ENCODE measurements at regions not wholly inside any gene's neighbourhood (a gene's known extent, or its start where the extent isn't known, plus 50 kb on each side); places are given as distances from the start of the nearest gene placed in this dataset.
"Not testable (repeated sequence)": the region's sequence is repeated elsewhere in the genome, so short reads cannot be mapped to it uniquely, and the experiment has no call there.

GRCh38 chr6:115811541-115811940 lies 249.2 kb downstream of the FRK start:
- no peak for DNase-seq (ENCODE audit: low read depth in 2 of 2)

GRCh38 chr6:115798229-115798628 lies 262.5 kb downstream of the FRK start:
- DNase-seq (ENCODE audit: low read depth in 2 of 2): no peak

DNA sequence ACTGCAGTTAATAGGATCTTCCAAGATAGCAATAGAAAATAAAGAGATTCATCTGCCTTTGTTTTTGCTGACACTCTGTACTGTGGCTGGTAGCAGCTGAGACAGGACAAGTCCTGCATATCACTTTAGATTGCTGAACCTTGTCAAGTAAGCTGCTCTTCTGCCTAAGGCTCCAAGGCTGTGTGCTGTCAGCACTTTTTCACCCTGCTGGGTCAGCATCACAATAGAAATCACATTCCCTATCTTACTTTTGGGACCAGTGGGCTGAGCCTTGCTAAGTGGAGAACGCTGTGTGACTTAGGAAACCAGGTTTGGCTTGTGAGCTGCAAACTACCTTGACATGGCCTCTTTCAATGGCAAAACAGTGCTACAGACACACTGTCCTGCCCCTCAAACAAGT lies 263.9 kb downstream of the FRK start:
- no peak for DNase-seq (ENCODE audit: low read depth in 2 of 2)

DNA sequence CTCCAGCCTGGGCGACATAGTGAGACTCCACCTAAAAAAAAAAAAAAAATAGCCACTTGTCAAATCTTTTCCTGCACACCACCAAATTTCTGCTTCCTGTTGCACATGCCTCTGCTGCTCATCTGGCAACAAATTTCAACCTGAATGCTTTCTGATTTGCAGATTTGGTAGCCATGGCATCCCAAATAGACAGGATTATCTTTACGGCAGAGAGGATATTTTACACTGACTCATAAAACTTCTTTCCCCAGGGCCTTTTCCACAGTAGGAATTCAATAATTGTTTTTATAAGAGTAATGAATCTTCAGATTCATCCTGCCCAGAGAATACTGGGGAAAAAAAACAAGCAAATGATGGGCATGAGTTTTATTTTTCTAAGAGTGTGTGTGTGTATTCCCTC lies 264.6 kb downstream of the FRK start:
- no peak for DNase-seq (ENCODE audit: low read depth in 2 of 2)

DNA sequence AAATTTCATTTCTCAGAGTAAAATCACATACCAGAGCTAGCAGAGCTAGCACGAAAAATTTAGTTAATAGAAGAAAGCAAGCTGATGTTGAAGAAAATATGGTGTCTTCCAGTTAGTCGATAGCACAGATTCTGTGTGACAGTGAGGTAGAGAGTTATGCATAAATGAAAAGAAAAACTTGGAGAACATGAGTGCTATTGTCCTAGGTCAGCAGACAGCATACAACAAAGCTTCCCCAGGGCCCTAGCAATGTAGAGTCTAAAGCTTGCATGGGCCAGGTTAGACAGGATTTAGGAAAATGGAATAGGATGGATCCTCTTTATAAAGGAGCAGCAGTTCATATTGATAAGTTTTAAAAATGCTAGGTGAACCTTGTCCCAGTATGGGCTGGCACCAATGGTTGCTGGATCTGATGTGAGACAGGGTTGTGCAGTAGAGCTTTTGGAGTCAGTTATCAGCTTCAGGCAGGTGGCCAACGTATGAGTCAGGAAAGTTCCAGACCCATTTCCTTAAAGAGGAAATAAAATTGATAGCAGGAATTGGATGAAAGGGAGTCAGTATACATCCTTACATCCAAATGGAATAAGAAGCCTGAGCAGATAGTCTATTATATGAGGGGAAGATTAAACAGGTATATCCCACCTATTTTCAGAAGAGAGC lies 277.2 kb downstream of the FRK start:
- DNase-seq (ENCODE audit: low read depth in 2 of 2): no peak

DNA sequence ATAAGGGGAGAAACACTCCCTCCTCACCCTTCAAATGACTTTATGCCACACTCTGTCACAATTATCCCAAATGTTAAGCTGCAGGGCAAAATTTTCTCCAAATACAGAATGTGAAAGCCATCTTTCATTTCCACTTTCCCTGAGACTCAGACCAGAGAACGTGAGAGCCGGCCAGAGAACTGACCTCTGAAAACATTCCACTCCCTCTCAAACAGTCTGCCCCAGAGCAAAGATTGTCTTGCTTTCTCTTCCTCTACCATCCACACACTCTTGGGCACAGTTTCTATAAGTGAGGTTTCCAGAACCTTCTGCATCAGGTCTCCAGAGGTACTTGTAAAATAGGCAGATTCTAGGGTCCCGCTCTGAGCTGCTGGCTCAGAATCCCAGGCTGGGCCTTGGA lies 278.1 kb downstream of the FRK start:
- DNase-seq (ENCODE audit: low read depth in 2 of 2): no peak

GRCh38 chr6:115773741-115774140 lies 286.9 kb downstream of the FRK start:
- DNase-seq (ENCODE audit: low read depth in 2 of 2): no peak

GRCh38 chr6:115770851-115771250 lies 289.8 kb downstream of the FRK start:
- no peak for DNase-seq (ENCODE audit: low read depth in 2 of 2)

DNA sequence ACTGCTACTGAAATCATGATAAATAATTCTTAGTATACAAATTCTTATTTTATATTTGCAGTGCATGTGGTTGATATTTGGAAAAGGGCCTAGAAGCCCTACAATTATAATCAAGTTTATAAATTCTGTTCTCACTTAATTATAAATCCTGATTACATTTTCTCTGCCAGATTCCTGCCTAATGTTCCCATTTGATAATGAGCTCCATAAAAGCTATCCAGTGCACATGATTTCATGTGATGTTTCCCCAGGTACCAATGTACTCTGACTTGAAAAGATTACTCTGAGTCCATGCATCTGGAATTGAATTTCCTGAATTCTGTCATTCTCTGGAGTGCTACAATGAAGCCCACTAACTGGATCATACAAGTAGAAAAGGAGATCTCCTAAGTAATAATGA lies 292.2 kb downstream of the FRK start:
- no peak for DNase-seq (ENCODE audit: low read depth in 2 of 2)

GRCh38 chr6:115767931-115768330 lies 292.8 kb downstream of the FRK start:
- no peak for DNase-seq (ENCODE audit: low read depth in 2 of 2)

- DNase-seq (ENCODE audit: low read depth in 2 of 2): no peak
These were observed 293.8 kb downstream of the FRK start for GRCh38 chr6:115766745-115767462.

DNA sequence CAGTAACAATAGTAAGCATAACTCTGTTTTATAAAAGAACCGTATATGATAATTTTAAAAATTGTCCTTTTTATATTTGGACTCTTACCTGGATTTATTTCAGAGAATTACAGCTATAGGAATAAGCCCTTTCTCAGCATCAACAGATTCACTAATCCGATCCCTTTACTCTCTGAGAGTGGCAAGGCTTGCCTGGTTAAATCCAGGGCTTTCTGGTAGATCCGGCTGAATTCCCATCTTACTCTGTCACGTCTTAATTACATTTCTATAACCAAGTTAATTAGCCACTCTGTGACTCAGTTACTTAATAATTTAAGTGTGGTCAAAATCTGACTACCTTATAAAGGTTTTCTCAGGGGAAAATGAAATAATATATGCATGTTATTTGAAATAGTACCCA lies 294.7 kb downstream of the FRK start:
- no peak for DNase-seq (ENCODE audit: low read depth in 2 of 2)

GRCh38 chr6:115759051-115759450 lies 301.6 kb downstream of the FRK start:
- DNase-seq (ENCODE audit: low read depth in 2 of 2): no peak

DNA sequence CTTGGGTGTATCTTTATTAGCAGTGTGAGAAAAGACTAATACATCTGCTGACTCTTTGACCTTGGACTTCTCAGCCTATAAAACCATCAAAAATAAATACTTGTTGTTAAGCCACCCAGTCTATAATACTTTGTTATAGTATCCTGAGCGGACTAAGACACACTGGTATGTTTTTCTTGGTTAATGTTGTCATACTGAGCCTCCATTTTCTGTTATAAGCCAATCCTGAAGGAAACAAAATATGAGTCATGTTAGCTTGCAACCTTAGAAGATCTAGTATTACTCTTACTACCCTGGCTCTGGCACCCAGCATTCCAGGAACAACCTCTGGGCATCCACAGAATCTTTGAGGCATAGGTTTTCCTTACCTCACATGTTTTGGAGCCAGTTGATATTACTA lies 307.2 kb downstream of the FRK start:
- no peak for DNase-seq (ENCODE audit: low read depth in 2 of 2)

GRCh38 chr6:115750946-115751345 lies 309.7 kb downstream of the FRK start:
- DNase-seq (ENCODE audit: low read depth in 2 of 2): no peak

DNA sequence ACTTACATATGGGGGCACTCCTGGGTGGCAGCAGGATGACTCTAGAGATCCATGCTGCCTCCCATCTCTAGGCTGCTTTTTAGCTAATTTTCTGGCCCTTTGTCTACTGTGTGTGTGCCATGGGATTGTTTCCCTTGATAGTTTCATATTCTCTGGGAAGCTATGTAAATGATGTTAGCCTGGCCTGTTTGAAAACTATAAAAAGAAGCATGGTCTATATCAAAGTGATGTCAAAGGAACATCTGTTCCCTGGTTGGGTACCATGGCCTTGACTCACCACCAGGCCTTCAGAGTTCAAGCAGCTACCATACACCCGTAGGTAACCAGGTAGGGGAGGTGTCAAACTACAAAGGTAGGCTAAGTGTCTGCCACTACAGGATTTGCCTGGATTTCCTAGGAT lies 310.4 kb downstream of the FRK start:
- no peak for DNase-seq (ENCODE audit: low read depth in 2 of 2)

DNA sequence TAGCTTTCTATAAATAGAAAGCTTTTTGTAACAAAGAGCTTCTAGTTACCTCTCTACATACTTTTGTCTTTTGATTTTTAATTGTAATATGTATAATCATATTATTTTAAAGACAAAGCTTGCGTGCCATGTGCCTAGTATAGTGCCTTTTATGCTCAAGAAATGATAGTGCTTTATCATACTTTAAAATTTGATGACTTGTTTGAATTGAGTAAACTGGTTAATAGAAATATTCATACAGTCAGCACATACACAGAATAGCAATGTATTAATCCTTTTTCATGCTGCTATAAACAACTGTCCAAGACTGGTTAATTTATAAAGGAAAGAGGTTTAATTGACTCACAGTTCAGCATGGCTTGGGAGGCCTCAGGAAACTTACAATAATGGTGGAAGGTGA lies 313.0 kb downstream of the FRK start:
- no peak for DNase-seq (ENCODE audit: low read depth in 2 of 2)

DNA sequence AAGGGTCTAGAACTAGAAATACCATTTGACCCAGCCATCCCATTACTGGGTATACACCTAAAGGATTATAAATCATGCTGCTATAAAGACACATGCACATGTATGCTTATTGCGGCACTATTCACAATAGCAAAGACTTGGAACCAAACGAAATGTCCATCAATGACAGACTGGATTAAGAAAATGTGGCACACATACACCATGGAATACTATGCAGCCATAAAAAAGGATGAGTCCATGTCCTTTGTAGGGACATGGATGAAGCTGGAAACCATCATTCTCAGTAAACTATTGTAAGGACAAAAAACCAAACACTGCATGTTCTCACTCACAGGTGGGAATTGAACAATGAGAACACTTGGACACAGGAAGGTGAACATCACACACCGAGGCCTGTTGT lies 314.1 kb downstream of the FRK start:
- DNase-seq (ENCODE audit: low read depth in 2 of 2): not testable (repeated sequence)

GRCh38 chr6:115740907-115741306 lies 319.8 kb downstream of the FRK start:
- DNase-seq (ENCODE audit: low read depth in 2 of 2): no peak

DNA sequence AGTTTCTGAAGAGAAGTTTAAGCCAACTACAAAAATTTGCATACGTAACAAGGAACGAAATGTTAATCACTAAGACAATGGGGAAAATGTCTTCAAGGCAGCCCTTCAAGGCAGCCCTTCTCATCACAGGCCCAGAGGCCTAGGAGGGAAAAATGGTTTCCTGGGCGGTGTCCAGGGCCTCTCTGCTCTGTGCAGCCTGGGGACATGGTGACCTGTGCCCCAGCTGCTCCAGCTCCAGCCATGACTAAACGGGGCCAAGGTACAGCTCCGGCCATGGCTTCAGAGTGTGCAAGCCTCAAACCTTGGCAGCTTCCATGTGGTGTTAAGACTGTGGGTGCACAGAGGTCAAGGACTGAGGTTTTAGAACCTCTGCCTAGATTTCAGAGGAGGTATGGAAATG lies 325.1 kb downstream of the FRK start:
- no peak for DNase-seq (ENCODE audit: low read depth in 2 of 2)

- no peak for DNase-seq (ENCODE audit: low read depth in 2 of 2)
These were observed 327.3 kb downstream of the FRK start for GRCh38 chr6:115733426-115733825.

DNA sequence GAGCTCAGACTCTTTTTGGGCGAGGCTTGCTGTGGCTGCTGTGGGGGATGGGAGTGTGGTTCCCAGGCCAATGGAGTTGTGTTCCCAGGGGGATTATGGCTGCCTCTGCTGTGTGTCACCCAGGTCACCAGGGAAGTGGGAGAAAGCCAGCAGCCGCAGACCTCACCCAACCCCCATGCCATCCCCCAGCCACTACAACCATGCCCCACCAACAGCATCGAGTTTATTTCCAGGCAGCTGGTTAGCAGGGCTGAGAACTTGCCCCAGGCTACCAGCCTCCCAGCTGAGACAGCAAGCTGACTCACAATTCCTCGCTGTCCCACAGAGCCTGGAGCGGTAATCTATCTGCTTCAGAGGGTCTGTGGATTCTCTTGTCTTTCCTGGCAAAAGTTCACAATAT lies 331.7 kb downstream of the FRK start:
- DNase-seq (ENCODE audit: low read depth in 2 of 2): no peak

DNA sequence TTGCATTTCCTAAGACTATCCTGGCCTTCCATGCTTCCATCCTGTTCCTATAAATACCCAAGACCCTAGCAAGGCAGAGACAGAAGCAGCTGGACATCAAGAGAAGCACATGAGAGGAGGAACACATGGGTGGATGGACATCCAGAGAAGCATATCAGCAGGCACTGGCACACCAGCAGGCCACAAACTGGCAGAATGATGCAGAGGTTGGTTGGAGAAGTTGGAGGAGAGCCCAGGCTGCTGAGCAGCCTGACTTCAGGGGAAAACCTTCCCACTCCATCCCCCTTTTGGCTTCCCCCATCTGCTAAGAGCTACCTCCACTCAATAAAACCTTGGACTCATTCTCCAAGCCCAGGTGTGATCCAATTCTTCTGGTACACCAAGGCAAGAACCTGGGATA lies 332.5 kb downstream of the FRK start:
- no peak for DNase-seq (ENCODE audit: low read depth in 2 of 2)

DNA sequence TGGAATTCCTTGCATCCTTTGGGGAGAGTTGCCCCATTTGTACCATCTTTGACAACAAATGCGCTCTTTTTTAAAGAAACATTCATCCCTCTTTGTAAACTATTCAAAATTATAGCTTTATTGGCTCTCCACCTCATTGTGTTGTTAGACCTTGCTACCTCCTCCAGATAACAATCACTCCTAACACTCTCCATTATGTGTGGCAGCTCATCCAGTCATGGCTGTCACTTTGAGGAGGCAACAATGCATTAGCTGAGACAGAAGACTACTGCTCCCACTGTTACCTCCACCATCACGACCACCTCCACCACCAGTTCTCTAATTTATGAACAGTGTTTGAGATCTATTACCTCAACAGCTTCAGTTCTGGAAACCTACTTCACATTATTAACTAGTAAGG lies 339.1 kb downstream of the FRK start:
- DNase-seq (ENCODE audit: low read depth in 2 of 2): no peak
